DND-41 (cell line): ENCODE measurements at regions not wholly inside any gene's neighbourhood (a gene's known extent, or its start where the extent isn't known, plus 50 kb on each side); places are given as distances from the start of the nearest gene placed in this dataset.

Experiments used
- CTCF ChIP-seq: IDR thresholded peaks from 2 replicates; pipeline ENCODE4 v1.5.1; 2012; ENCODE audit warnings: borderline replicate concordance, low read length, moderate library complexity, mild to moderate bottlenecking; ENCODE audit not compliant: poor library complexity, severe bottlenecking; ENCODE audit errors: extremely low read depth
- EZH2 ChIP-seq: IDR thresholded peaks from 3 replicates; pipeline ENCODE4 v1.6.1; 2012; ENCODE audit warnings: borderline replicate concordance, low read depth, mild to moderate bottlenecking, moderate library complexity, low read length, inconsistent platforms; ENCODE audit not compliant: severe bottlenecking

GRCh38 chr17:69761767-69762321 is 313.2 kb upstream of the KCNJ16 start:
- TF ChIP-seq CTCF (no peak), EZH2 (no peak)
